Nucleus accumbens (tissue), 56 donors: ENCODE measurements at regions not wholly inside any gene's neighbourhood (a gene's known extent, or its start where the extent isn't known, plus 50 kb on each side); places are given as distances from the start of the nearest gene placed in this dataset.
"Not testable (repeated sequence)": the region's sequence is repeated elsewhere in the genome, so short reads cannot be mapped to it uniquely, and the experiment has no call there.

Experiments used
- DNase-seq, 56 donors: peaks; one replicate each; lab custom pipeline; 2025; lab: John Stamatoyannopoulos, UW

GRCh38 chr6:26951211-26951610 lies 291.7 kb upstream of the ZNF322 start:
- DNase-seq = not testable (repeated sequence)

- peak in 29 of 56 donors; percentile 1 to 70 (median 26) for DNase-seq
Observed at GRCh38 chr6:26956078-26956600, 291.4 kb upstream of the PRSS16 start.

- peak in 51 of 56 donors; percentile 4 to 88 (median 47) for DNase-seq
Observed at GRCh38 chr6:26956601-26957184, 290.8 kb upstream of the PRSS16 start.

- peak in 4 of 56 donors; percentile 0 to 2 (median 1) for DNase-seq
Observed at GRCh38 chr6:26957399-26958127, 289.9 kb upstream of the PRSS16 start.

- DNase-seq = not testable (repeated sequence)
Observed at GRCh38 chr6:26961236-26961635, 286.3 kb upstream of the PRSS16 start.

GRCh38 chr6:27002447-27002846 lies 245.1 kb upstream of the PRSS16 start:
- DNase-seq = no peak

- DNase-seq = no peak
Observed at GRCh38 chr6:27007020-27007419, 240.5 kb upstream of the PRSS16 start.

GRCh38 chr6:27008613-27009012 lies 238.9 kb upstream of the PRSS16 start:
- DNase-seq = not testable (repeated sequence)

- not testable (repeated sequence) for DNase-seq
Observed at GRCh38 chr6:27014053-27014452, 233.4 kb upstream of the PRSS16 start.

- DNase-seq = no peak
Observed at GRCh38 chr6:27016689-27017088, 230.8 kb upstream of the PRSS16 start.

GRCh38 chr6:27018401-27018800 lies 229.1 kb upstream of the PRSS16 start:
- DNase-seq = not testable (repeated sequence)

GRCh38 chr6:27019651-27020552 lies 227.6 kb upstream of the PRSS16 start:
- peak in 55 of 56 donors; percentile 12 to 85 (median 64) for DNase-seq

- peak in 1 of 56 donors; percentile 33 for DNase-seq
Observed at GRCh38 chr6:27020553-27020880, 227.0 kb upstream of the PRSS16 start.

GRCh38 chr6:27023664-27024063 lies 223.8 kb upstream of the PRSS16 start:
- no peak for DNase-seq

- no peak for DNase-seq
Observed at GRCh38 chr6:27025351-27025750, 222.2 kb upstream of the PRSS16 start.

GRCh38 chr6:27026361-27026760 lies 221.1 kb upstream of the PRSS16 start:
- DNase-seq = no peak

- DNase-seq = no peak
Observed at GRCh38 chr6:27031302-27031701, 216.2 kb upstream of the PRSS16 start.

- no peak for DNase-seq
Observed at GRCh38 chr6:27038498-27038897, 209.0 kb upstream of the PRSS16 start.

GRCh38 chr6:27040244-27041042 lies 207.1 kb upstream of the PRSS16 start:
- DNase-seq = no peak

GRCh38 chr6:27043244-27043643 lies 204.3 kb upstream of the PRSS16 start:
- no peak for DNase-seq
